OCI-LY7 (cell line): ENCODE measurements at regions not wholly inside any gene's neighbourhood (a gene's known extent, or its start where the extent isn't known, plus 50 kb on each side); places are given as distances from the start of the nearest gene placed in this dataset.

Experiments
- CTCF ChIP-seq: fragments of 200-600 bp; sonication (generic); conservative IDR thresholded peaks from 2 replicates; pipeline ENCODE4 v1.5.1; 2014; ENCODE audit warnings: mild to moderate bottlenecking, antibody characterized with exemption, low read length, moderate library complexity, mixed read lengths
- EZH2phosphoT487 ChIP-seq: fragments of 200-600 bp; sonication (generic); IDR thresholded peaks from 2 replicates; pipeline ENCODE4 v1.6.1; 2018; ENCODE audit warnings: low read depth, borderline replicate concordance, mild to moderate bottlenecking, mixed run types, antibody characterized with exemption, low read length, moderate library complexity, mixed read lengths

GRCh38 chr2:146429366-146429765 is 1415.5 kb upstream of the ACVR2A start:
- no peak for TF ChIP-seq CTCF
- no peak for TF ChIP-seq EZH2phosphoT487
